LHCN-M2 (cell line): ENCODE measurements at regions not wholly inside any gene's neighbourhood (a gene's known extent, or its start where the extent isn't known, plus 50 kb on each side); places are given as distances from the start of the nearest gene placed in this dataset.
"Not testable (repeated sequence)": the region's sequence is repeated elsewhere in the genome, so short reads cannot be mapped to it uniquely, and the experiment has no call there.

Experiments
- DNase-seq: peaks from one replicate; pipeline ENCODE4 v3.0.0-alpha.2; 2012; ENCODE audit warnings: low read depth

- no peak for DNase-seq
Measured at GRCh38 chr14:101616202-101616601, 54.9 kb downstream of the DIO3 start.

GRCh38 chr14:101619484-101619883, 58.2 kb downstream of the DIO3 start:
- DNase-seq: no peak

- DNase-seq: no peak
Measured at GRCh38 chr14:101620031-101620788, 58.9 kb downstream of the DIO3 start.

- no peak for DNase-seq
Measured at GRCh38 chr14:101620821-101621785, 59.8 kb downstream of the DIO3 start.

GRCh38 chr14:101622251-101623076, 61.2 kb downstream of the DIO3 start:
- DNase-seq: no peak

- DNase-seq: no peak
Measured at GRCh38 chr14:101623077-101623372, 61.7 kb downstream of the DIO3 start.

- DNase-seq: no peak
Measured at GRCh38 chr14:101623685-101624444, 62.6 kb downstream of the DIO3 start.

GRCh38 chr14:101624536-101624935, 63.2 kb downstream of the DIO3 start:
- DNase-seq: no peak

GRCh38 chr14:101625336-101626097, 64.2 kb downstream of the DIO3 start:
- DNase-seq: no peak

GRCh38 chr14:101626331-101626730, 65.0 kb downstream of the DIO3 start:
- DNase-seq: no peak

- no peak for DNase-seq
Measured at GRCh38 chr14:101627915-101628262, 66.6 kb downstream of the DIO3 start.

- peak; percentile 47 for DNase-seq
Measured at GRCh38 chr14:101628471-101628966, 67.2 kb downstream of the DIO3 start.

- DNase-seq: no peak
Measured at GRCh38 chr14:101628975-101629374, 67.7 kb downstream of the DIO3 start.

GRCh38 chr14:101630056-101630965, 69.0 kb downstream of the DIO3 start:
- DNase-seq: no peak

GRCh38 chr14:101631199-101631598, 69.9 kb downstream of the DIO3 start:
- DNase-seq: no peak

GRCh38 chr14:101631970-101632369, 70.7 kb downstream of the DIO3 start:
- not testable (repeated sequence) for DNase-seq

GRCh38 chr14:101632520-101632919, 71.2 kb downstream of the DIO3 start:
- DNase-seq: no peak

GRCh38 chr14:101633276-101633675, 72.0 kb downstream of the DIO3 start:
- DNase-seq: no peak

GRCh38 chr14:101634202-101634849, 73.0 kb downstream of the DIO3 start:
- no peak for DNase-seq
